ENCODE measurements at regions not wholly inside any gene's neighbourhood (a gene's known extent, or its start where the extent isn't known, plus 50 kb on each side); places are given as distances from the start of the nearest gene placed in this dataset.

DNA sequence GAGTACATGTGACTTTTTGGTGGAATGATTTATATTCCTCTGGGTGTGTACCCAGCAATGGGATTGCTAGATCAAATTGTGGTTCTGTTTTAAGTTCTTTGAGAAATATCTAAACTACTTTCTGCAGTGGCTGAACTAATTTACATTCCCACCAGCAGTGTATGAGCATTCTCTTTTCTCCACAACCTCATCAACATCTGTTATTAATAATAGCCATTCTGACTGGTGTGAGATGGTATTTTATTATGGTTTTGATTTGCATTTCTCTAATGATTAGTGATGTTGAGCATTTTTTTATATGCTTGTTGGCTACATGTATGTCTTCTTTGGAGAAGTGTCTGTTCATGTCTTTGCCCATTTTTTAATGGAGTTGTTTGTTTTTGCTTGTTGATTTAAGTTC, 267.4 kb upstream of the NT5C1B start:
- dilution Hi-C loops (cut with HindIII; ENCODE audit: low sequenced_read_pairs, unreplicated experiment) (no loop called here), intact Hi-C loops (cut with micrococcal nuclease) (no loop called here), in situ Hi-C loops (cut with MboI; ENCODE audit: low sequenced_read_pairs) (no loop called here)
- Histone ChIP-seq H3K9me3 (ENCODE audit: control insufficient read depth, insufficient read depth, low read length) (no peaks in the 10 kb centered on the region), H3K4ac (ENCODE audit: low read depth, low read length) (no peak overlapping the region), H3K9ac (ENCODE audit: low read depth, low read length) (no peak overlapping the region), H3K56ac (ENCODE audit: extremely low read depth, insufficient read depth, low read length) (no peak overlapping the region), H2BK5ac (ENCODE audit: low read depth, low read length, poor library complexity, severe bottlenecking) (no peak overlapping the region), H2BK20ac (ENCODE audit: low read depth, low read length) (no peak overlapping the region), H3K27ac (ENCODE audit: insufficient read depth, low read length) (no peak overlapping the region), H2BK120ac (ENCODE audit: low read depth, low read length) (no peak overlapping the region), H3K4me1 (ENCODE audit: control insufficient read depth, insufficient read depth, low read length) (no peaks in the 10 kb centered on the region), H3K23ac (ENCODE audit: low read depth, low read length) (no peak overlapping the region), H3K36me3 (ENCODE audit: control insufficient read depth, insufficient read depth, low read length) (no peaks in the 10 kb centered on the region), H3K4me3 (ENCODE audit: insufficient read depth, low read depth, low read length) (no peak overlapping the region), H3K18ac (ENCODE audit: low read depth, low read length) (no peak overlapping the region), H2AK5ac (ENCODE audit: low read depth, low read length) (no peak overlapping the region), H4K91ac (ENCODE audit: insufficient read depth, low read depth, low read length) (no peak overlapping the region), H3K79me1 (ENCODE audit: low read depth in 1 of 2, low read length in 2 of 2) (no peaks in the 10 kb centered on the region), H3K9me1 (ENCODE audit: insufficient read depth, low read length) (no peaks in the 10 kb centered on the region), H2BK15ac (ENCODE audit: low read depth, low read length) (no peak overlapping the region), H4K8ac (ENCODE audit: low read depth in 2 of 2, low read length in 2 of 2) (no peak overlapping the region), H3K4me2 (ENCODE audit: low read depth, low read length) (no peak overlapping the region), H3K14ac (replicated peaks; ENCODE audit: low read depth, low read length) (no peak overlapping the region), H4K20me1 (ENCODE audit: insufficient read depth, low read length) (no peaks in the 10 kb centered on the region), H2AK9ac (replicated peaks; ENCODE audit: low read depth, low read length, poor library complexity) (no peak overlapping the region), H3K27me3 (ENCODE audit: control insufficient read depth, insufficient read depth, low read length) (no peaks in the 10 kb centered on the region), H4K5ac (ENCODE audit: low read depth, low read length) (no peak overlapping the region), H2AFZ (replicated peaks; ENCODE audit: low read length, poor library complexity) (no peak overlapping the region)
- DNase-seq (no peak), ATAC-seq (ENCODE audit: low read depth) (no peak)
- TF ChIP-seq, protein P1, sequence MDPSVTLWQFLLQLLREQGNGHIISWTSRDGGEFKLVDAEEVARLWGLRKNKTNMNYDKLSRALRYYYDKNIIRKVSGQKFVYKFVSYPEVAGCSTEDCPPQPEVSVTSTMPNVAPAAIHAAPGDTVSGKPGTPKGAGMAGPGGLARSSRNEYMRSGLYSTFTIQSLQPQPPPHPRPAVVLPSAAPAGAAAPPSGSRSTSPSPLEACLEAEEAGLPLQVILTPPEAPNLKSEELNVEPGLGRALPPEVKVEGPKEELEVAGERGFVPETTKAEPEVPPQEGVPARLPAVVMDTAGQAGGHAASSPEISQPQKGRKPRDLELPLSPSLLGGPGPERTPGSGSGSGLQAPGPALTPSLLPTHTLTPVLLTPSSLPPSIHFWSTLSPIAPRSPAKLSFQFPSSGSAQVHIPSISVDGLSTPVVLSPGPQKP (IDR thresholded peaks at IDR 0.05; ENCODE audit: borderline replicate concordance, low read depth, low read length) = no peak
- TF ChIP-seq RFX5 (IDR thresholded peaks at IDR 0.05; ENCODE audit: low read depth, low read length) = no peak
- no peak for TF ChIP-seq NFE2L2 (IDR thresholded peaks at IDR 0.05; ENCODE audit: low read depth, low read length)
- TF ChIP-seq MXI1 (IDR thresholded peaks at IDR 0.05; ENCODE audit: borderline replicate concordance, low read depth, low read length) = no peak
- TF ChIP-seq MAZ (IDR thresholded peaks at IDR 0.05; ENCODE audit: borderline replicate concordance, low read depth, low read length) = no peak
- no peak for TF ChIP-seq SMC3 (IDR thresholded peaks at IDR 0.05; ENCODE audit: low read depth, low read length)
- no peak for TF ChIP-seq CHD1 (IDR thresholded peaks at IDR 0.05; ENCODE audit: low read depth, low read length)
- TF ChIP-seq MAFK (IDR thresholded peaks at IDR 0.05; ENCODE audit: low read depth, low read length) = no peak
- TF ChIP-seq, protein P2, sequence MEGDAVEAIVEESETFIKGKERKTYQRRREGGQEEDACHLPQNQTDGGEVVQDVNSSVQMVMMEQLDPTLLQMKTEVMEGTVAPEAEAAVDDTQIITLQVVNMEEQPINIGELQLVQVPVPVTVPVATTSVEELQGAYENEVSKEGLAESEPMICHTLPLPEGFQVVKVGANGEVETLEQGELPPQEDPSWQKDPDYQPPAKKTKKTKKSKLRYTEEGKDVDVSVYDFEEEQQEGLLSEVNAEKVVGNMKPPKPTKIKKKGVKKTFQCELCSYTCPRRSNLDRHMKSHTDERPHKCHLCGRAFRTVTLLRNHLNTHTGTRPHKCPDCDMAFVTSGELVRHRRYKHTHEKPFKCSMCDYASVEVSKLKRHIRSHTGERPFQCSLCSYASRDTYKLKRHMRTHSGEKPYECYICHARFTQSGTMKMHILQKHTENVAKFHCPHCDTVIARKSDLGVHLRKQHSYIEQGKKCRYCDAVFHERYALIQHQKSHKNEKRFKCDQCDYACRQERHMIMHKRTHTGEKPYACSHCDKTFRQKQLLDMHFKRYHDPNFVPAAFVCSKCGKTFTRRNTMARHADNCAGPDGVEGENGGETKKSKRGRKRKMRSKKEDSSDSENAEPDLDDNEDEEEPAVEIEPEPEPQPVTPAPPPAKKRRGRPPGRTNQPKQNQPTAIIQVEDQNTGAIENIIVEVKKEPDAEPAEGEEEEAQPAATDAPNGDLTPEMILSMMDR (conservative IDR thresholded peaks at IDR 0.05; ENCODE audit: low read depth, low read length) = no peak
- TF ChIP-seq POLR2A (IDR thresholded peaks at IDR 0.05; ENCODE audit: low read depth, low read length) = no peak
- TF ChIP-seq FOS (IDR thresholded peaks at IDR 0.05; ENCODE audit: low read depth, low read length) = no peak
- TF ChIP-seq, protein P3, sequence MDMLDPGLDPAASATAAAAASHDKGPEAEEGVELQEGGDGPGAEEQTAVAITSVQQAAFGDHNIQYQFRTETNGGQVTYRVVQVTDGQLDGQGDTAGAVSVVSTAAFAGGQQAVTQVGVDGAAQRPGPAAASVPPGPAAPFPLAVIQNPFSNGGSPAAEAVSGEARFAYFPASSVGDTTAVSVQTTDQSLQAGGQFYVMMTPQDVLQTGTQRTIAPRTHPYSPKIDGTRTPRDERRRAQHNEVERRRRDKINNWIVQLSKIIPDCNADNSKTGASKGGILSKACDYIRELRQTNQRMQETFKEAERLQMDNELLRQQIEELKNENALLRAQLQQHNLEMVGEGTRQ (IDR thresholded peaks at IDR 0.05; ENCODE audit: low read depth, low read length) = no peak
- no peak for TF ChIP-seq RCOR1 (IDR thresholded peaks at IDR 0.05; ENCODE audit: insufficient replicate concordance, low read length)
- TF ChIP-seq BHLHE40 (IDR thresholded peaks at IDR 0.05; ENCODE audit: low read depth, low read length) = no peak
- BruUV-seq (replicated peaks) = no TSS peak
- CTCF ChIA-PET = no interaction called here
- POLR2A ChIA-PET (ENCODE audit: unreplicated experiment) = no interaction called here

Data from IMR-90 (cell line).